Fibroblast of skin of left quadriceps (primary cell): ENCODE measurements at regions not wholly inside any gene's neighbourhood (a gene's known extent, or its start where the extent isn't known, plus 50 kb on each side); places are given as distances from the start of the nearest gene placed in this dataset.
"Not testable (repeated sequence)": the region's sequence is repeated elsewhere in the genome, so short reads cannot be mapped to it uniquely, and the experiment has no call there.

Source experiments
- DNase-seq, 2 experiments: peaks; one replicate each; pipeline ENCODE4 v3.0.0-alpha.2; 2013; ENCODE audit warnings: low read depth in 2 of 2

DNA sequence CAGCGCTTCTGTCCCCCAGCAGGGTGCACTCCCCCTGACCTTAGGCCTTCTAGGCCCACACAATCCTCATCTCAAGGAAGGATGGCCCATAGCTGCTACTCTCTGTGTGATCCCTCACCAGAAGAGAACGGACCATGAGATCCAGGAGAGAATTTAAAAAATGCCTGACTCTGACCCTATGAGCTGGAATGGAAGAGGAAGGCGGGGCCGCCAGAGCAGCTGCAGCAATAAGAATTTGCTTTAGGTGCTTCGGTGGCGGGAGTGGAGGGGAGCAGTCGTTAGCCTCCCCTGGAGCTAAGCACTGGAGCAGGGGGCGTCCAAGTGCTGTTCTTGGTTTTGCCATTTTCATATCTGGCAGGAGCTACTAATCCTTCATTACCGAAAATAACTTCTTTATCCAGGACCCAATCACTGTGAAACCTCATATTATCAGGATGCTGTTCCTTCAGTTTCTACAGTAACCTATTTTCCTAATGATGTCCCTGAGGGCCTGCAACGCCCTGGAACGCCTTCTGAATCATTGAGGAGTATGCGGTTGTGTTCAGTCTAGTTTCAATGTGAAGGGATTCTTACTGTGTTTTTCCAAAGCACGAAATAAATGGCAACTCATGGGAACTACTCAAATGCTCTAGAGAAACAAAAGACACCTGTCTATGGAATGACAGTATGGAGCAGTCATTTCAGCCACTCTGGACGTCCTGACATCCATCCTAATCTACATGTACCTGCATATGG is 105.1 kb upstream of the SIX2 start:
- no peak for DNase-seq

DNA sequence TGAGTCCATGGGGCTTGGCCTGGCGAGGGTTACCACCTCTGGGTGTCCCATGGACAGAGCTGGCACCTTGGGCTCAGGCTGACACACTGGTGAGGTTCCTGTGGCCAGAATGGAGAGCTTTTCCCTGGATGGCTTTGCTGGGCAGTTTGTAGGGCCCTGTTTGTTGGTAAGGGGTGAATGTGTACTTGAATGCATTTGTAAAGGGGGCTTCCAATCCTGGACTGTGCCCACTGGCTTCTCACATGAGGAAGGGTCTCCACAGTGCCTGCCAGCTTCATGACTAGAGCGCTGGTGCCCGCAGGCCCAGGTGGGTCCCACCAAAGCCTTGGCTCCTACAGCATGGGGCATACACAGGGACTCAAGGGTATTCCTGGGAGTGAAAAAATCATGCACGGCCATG is 103.5 kb upstream of the SIX2 start:
- DNase-seq, result no peak

DNA sequence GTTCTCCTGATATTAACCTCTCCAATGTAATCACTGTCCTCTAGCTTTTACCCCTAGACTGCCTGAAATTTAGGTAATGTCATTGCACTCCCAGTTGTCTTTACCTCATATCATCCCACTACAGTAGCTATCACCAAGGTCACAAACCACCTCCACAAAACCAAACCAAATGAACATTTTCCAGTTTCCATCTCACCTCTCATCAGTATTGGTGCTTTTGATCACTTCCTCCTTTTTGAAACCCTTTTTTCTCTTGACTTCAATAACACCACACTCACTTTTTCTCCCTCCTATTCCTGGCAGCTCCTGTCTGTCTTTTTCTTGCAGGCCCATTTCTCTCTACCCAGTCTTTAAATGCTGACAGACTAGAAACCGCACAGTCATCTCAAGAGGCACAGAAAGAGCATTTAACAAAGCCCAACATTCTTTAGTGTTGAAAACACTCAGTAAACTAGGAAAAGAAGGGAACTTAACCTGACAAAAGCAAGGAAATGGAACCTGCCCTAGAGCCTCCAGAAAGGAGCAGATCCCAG is 95.9 kb upstream of the SIX2 start:
- no peak for DNase-seq

DNA sequence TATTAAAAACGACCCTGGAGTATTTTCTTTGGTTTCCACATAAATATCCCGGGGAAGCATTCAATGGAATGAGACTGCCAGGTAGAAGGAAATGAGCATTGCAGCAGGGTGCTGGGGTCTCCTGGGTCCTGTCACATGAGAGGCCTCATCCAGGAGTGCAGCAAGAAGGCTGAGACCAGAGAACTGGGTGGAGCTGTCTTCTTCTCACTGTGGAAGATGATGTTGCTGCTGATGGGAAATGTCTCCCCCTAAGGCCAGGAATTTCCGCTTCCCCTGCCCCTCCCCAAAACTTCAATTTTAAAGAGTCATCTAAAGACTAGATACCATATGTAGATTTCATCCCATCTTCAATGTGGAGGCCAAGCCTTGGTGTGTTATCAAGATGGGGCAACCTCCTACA is 95.2 kb upstream of the SIX2 start:
- DNase-seq, result no peak

DNA sequence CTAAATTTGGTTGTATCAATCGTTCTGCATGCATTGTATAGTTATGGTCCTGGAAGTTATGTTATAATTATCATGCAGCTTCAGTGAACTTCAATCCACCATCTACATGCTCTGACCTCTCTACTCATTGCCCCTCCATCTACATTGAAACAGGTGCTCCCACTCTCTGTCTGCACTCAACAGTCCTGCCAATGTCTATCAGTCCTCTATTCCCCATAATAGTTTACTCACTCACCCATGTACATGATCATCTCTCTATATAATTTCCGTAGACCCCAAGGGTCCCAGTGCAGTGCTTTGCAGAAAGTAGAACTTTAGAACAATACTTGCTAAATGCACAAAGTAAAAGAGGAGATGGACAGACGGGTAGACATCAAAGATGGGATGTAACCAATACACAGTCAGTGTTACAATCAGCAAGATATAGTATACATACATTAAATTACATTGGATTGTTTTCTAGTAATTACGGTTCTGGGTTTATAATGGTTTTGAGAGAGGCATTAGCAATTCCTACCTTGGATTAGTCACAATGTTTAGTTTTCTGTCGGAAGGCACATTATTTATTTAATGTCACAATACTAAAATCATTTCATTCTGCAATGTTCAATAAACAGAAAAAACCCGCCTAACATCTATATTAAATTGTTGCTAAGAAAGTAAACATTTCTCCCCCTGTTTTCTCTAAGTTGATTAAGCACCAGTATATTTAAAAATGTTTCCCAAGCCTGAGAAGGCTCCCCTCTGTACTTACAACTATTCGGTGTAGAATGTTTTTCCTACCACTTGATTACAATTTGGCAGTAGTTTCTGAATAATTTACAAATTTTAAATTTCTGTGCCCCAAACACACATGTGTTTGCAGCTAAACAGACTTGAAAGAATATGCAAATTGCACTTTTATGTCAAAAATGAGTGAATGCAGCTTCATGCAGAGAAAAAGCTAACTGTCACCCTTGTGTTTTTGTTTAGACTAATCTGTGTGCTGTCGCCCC is 94.4 kb upstream of the SIX2 start:
- no peak for DNase-seq

DNA sequence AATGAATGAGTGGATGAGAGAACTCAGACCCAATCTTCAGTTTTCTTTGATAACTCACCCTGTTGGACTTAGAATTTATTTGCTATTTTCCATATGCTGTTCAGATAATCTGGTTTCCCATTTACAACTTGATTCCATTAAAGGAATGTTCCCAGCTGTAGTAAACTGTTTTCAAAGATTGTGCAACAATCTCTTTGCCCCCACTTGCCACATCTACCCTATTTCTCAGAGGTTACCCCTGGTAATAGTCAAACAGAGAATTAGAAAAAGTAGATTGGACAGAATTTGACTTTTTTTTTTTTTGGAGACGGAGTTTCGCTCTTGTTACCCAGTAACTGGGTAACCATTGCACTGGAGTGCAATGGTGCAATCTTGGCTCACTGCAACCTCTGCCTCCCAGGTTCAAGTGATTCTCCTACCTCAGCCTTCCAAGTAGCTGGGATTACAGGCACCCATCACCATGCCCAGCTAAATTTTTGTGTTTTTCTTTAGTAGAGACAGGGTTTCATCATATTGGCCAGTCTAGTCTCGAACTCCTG is 93.4 kb upstream of the SIX2 start:
- no peak for DNase-seq

DNA sequence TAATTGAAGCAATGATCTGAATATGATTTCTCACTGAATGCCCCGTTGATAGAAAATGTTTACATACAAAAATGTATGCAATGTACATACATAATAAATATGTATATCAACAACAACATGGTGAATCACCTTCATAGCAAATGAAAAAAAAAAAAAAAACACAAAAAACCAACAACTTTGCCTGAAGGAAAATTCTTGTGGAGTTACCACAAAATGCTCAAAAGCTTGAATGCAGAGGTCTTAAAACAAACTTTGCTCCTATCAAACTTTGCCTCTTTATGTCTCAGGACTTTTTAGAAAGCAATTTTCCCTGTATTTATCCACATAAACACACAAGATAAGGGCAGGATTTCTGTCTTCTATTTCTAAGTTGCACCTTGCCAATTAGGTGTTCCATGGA is 92.9 kb upstream of the SIX2 start:
- no peak for DNase-seq

DNA sequence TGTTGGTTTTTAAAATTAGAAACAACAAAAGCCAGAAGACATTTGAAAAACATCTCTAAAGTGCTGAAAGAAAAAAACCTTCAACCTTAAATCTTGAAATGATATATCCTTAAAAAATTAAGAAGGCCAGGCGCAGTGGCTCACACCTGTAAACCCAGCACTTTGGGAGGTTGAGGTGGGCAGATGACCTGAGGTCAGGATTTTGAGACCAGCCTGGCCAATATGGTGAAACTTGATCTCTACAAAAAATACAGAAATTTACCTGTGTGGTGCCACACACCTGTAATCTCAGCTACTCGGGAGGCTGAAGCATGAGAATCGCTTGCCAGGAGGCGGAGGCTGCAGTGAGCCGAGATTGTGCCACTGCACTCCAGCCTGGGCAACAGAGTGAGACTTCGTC is 87.7 kb upstream of the SIX2 start:
- no peak for DNase-seq

DNA sequence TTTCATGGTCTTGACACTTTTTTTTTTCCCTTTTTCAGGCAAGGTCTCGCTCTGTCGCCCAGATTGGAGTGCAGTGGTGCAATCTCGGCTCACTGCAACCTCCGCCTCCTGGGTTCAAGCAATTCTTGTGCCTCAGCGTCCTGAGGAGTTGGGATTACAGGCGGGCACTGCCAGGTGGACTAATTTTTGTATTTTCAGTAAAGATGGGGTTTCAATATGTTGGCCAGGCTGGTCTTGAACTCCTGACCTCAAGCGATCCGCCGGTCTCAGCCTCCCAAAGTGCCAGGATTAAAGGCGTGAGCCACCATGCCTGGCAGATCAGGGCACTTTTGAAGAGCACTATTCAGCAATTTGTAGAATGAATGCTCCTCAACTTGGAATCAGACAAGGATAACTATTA is 86.8 kb upstream of the SIX2 start:
- DNase-seq, result not testable (repeated sequence)

DNA sequence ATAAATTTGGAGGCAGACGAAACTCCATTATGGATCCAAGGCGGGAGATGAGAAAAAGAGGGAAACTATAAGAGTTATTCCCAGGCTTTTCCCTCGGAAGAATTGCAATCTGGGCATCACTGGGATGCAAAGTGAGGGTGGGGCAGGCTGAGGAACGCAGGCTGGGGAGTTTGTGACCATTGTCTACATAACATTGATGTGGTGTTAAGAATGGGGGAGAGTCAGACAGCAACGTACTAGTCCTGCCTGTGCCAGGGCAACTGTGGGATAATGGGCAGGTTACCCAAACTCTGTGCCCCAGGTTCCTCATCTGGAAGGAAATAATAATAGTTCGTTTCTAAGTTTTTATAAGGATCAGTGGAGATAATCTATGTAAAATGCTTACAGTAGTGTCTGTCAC is 84.4 kb upstream of the SIX2 start:
- no peak for DNase-seq

DNA sequence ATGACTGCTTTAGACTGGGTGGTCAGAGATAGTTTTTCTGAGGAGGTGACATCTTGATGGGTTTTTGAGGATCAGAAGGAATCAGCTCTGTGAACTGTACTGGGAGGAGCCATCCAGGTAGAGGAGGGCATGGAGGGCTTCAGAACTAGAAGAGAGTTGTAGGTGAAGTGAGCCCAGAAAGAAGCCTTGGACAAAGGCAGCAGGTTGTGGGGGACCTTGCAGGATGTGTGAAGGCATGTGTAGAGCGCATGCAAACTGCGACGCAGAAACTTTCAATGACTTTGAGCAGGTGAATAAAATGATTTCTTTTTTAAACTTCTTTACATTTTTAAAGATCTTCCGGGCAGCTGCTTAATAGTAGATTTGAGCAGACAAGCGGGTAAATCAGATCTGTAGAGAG is 83.9 kb upstream of the SIX2 start:
- DNase-seq, result no peak

DNA sequence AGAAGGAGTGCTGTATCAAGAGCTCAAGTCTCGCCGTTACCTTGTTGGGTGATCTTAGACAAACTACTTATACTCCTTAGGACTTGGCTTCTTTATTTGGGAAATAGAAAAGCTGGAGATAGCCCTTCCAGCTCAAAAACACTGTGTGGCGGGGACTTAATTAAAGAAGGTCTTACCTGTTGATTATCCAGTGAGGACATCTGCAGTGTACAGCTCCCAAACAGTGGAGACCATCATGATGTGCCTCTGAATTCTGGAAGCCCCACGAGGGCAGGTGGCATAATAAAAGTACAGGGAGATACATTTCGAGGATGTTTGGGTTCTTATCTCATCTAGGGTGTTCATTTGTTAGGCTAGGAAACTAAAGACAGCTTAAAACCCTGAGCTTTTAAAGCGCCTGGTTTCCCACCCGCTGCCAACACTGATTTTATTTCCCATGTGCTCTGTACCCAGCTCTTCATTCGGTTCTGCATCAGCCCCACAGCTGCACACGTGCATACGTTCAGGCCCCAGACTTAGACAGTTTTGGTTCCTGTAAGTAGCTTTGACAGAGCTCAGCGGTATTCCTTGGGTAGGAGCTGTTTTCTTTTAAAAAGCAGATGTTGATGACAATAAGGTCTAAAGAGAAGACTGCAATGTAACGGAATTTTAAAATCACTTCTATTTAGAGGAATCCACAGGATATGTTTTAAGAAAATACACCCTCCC is 80.5 kb upstream of the SIX2 start:
- no peak for DNase-seq

DNA sequence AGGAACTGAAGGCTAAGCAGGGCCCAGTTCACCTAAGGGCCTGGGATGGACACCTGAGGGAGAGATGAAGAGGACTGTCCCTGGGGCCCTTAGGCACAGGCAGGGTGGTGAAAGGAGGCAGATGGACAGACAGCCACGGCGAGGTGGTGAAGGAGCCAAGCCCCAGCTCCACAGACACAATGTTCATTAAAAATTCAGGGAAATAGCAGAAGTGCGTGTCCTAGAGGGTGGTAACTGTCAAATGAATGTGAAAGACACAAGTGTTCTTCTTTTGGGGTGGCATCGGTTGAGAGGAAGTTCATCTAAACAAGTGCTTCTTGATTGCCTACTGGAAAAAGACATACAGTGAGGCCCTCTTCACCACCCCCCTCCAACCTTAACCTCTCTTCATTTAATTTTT is 76.2 kb upstream of the SIX2 start:
- no peak for DNase-seq

DNA sequence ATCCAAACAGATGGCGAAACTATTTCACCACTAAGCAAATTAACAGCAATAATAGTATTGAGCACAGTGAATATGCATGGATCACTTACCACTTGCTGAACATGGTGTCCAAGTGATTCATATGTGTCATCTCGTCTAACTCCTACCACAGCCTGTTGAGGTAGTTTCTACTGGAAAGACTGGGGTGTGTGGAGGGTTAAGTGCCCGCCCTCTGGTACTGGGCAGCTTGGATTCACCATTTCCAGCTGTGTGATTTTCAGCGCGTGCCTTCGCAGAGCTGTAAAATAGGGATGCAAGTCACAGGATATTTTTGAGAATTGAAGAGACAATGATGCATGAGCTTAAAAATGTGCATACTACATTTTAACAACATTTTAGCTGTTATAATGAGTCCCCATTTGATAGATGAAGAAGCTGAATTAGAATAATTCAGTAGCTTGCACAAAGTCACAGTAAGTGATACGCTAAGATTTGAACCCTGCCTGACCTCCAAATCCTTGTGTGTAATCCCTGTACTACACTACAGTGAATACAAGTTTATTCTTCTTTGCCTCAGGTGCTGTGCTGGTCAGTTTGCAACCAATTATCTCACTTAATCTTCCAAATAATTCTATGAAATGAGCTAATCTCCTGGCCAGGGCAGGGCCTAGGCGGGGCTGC is 75.2 kb upstream of the SIX2 start:
- no peak for DNase-seq

DNA sequence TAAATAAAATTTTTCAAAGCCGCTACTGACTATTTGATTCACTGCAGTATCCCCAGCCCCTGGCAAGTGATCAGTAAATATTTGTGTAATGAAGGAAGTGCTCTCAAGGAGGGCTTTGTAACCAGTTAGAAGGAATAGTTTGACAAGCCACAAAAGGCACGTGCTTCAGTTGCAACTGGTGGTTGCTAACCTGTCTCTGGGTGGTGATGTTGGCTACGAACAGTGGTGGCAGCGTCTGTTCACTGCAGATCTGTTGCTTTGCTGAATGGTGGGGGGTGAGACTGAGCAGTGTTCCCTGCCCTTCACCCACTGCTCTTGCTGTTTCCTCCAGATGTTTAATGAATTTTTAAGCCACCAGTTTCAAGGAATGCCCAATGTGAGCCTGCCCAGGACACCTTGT is 73.9 kb upstream of the SIX2 start:
- DNase-seq, result no peak

DNA sequence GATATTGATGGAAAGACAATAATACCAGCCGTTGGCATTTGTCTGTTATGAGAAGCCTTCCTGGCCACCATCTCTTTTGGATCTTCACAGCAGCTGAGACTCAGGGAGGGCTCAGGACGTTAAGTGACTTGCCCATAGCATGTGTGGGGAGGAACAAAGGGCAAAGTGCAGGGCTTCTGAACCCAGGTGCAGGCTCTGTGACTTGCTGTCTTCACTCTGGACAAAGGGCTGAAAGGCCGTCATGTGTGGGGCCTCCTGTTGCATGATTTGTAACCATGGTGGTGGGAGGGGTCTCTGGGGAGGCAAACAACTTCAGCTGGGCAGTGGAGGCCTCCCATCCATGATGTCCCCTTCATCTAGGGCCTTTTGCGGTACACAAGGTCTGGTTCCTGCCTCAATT is 65.5 kb upstream of the SIX2 start:
- DNase-seq, result no peak

DNA sequence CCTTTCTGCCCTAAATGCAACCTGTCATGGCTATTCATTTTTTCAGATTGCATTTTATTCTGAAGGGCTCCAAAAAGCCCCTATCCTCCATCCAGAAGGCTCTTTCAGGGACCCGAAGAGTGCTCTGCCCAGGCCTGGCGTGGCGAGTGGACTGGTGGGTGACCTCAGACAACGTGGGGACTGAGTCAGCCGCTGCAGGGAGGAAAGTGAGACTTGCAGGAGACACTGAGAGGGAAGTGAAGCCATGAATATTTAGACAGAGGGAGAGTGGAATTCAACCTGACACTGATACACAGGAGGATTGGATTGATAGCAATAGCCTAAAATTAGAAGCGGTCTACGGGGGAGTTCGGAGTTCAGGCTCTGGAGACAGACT is 63.6 kb upstream of the SIX2 start:
- no peak for DNase-seq

DNA sequence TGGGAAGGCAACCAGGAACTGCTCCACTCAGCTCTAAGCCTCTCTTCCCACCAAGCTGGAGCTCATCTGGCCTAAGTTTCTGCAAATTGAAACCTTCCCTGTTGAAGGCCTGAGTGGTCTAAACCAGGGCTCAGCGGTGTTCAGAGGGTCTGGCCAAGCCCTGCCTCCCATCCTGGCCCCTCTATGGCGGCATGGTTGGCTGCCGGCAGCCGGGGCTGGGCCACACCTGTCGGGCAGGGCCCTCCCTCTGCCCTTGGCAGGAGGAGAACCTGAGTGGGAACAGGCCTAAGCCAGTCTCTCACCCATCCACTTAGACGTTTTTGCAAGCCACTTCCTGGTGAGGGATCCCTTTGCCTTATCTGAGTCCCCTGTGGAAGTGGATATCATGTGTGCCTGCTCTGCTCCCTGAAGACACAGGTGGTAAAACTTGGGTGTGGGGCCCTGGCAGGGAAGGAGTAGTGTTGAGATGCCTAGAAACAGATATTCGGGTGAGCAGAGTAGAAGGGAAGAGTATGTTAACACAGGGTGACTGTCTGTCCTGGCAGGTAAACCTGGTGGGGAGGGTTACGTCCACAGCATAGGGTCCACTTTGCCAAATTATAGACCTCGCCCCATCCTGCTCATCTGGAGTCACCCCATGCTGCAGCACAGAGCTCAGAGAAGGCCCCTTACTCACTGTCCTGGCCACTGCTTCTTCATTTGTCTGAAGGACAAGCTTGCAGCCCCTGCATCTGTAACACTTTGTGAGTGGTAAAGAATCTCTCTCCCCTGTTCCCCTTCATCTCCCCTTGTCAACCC is 63.0 kb upstream of the SIX2 start:
- DNase-seq, result no peak

DNA sequence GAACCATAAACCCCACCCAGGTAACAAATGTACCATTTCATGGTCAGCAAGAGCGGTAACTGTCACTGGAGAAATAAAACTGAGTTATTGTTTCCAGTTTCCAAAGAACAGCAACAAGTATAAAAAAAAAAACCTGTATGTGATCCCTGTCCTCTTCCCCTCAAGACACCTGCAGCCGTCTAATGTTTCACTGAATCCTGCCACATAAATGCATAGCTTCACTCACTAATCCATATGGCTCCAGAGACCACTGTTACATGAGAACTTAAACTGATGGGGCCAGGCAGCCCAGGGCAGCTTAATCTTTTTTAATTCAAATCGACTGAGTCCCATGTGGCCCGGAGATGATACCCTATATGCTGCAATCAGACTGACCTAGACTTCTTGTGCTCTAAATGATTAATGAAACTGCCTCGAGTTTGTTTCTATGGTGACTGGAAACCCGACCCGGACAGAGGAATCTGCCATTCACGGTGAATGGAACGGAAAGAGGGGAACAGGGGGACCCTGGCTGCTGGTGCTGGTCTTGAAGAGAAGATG is 60.9 kb upstream of the SIX2 start:
- no peak for DNase-seq

DNA sequence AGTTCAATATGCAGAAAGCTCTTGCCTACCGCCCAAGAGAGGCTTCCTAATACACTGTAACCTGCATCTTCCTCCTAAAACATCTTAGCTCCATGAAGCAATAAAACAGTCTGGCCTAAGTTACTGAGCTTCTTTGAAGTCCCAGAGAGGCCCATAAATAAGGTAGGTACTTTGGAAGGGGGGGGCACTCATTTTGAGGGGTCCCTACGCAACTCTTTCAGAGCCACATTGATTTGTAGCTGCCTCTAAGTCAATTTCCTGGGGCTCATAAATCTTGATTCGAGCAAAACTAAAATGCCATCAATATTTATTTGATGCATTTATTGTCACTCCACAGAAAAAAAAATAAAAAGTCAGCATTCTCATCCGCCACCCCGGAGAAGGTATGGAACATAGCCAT is 60.4 kb upstream of the SIX2 start:
- no peak for DNase-seq
